ENCODE measurements at regions not wholly inside any gene's neighbourhood (a gene's known extent, or its start where the extent isn't known, plus 50 kb on each side); places are given as distances from the start of the nearest gene placed in this dataset.

- TF ChIP-seq CTCF (IDR thresholded peaks at IDR 0.05) (no peak), POLR2A (IDR thresholded peaks at IDR 0.05) (no peak), EP300 (IDR thresholded peaks at IDR 0.05) (no peak)
Observed at GRCh38 chr14:98136012-98136789, 1135.8 kb downstream of the BCL11B start.
